ENCODE measurements at regions not wholly inside any gene's neighbourhood (a gene's known extent, or its start where the extent isn't known, plus 50 kb on each side); places are given as distances from the start of the nearest gene placed in this dataset.
"Not testable (repeated sequence)": the region's sequence is repeated elsewhere in the genome, so short reads cannot be mapped to it uniquely, and the experiment has no call there.

DNA sequence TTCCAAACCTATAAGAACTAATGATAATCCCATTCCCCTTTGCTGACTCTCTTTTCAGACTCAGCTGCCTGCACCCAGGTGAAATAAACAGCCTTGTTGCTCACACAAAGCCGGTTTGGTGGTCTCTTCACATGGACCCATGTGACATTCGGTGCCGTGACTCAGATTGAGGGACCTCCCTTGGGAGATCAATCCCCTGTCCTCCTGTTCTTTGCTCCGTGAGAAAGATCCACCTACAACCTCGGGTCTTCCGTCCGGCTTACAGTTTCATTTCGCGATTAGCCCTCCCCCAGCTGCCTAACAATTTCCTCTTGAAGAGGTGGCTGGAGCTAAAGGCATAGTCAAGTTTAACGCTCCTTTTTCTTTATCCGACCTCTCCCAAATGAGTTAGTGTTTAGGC, 1324.0 kb downstream of the XPNPEP1 start:
- in situ Hi-C loops (cut with HindIII; ENCODE audit: low pct_unique_long_range_greater_than_20kb, low sequenced_read_pairs); H3K36me3 ChIP-seq (ENCODE audit: control insufficient read depth, insufficient read depth, low read length); H3K4me3 ChIP-seq (ENCODE audit: low read depth in 2 of 2, low read length in 2 of 2); H3K27ac ChIP-seq (ENCODE audit: low read length); DNase-seq (ENCODE audit: low read depth, low spot score); H3K4me1 ChIP-seq (ENCODE audit: control insufficient read depth, insufficient read depth, low read length); H3K27me3 ChIP-seq (ENCODE audit: control insufficient read depth, insufficient read depth, low read length); CTCF ChIA-PET; BruUV-seq (replicated peaks); H3K9me3 ChIP-seq (ENCODE audit: control insufficient read depth, insufficient read depth, low read depth, low read length); ATAC-seq; POLR2A ChIA-PET; intact Hi-C loops (cut with micrococcal nuclease; ENCODE audit: unreplicated experiment): not testable (repeated sequence)

DNA sequence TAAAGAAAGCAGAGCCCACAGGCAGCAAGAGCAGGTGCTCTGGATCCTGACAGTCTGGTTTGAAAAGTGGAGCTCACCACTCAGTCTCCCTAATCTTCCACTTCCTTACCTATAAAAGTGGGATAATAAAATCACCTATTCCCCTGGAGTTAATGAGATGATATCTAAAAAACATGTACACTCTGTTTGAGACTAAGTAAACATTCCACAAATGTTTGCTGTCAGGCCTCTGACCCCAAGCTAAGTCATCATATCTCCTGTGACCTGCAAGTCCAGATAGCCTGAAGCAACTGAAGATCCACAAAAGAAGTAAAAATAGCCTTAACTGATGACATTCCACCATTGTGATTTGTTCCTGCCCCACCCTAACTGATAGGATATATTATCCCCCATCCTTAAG, 1324.5 kb downstream of the XPNPEP1 start:
- TF ChIP-seq POLR2AphosphoS5 (IDR thresholded peaks at IDR 0.05; ENCODE audit: low read depth, low read length) (no peak), SIN3A (IDR thresholded peaks at IDR 0.05; ENCODE audit: borderline replicate concordance, insufficient read depth, low read depth, low read length) (no peak), TCF7L2 (IDR thresholded peaks at IDR 0.05; ENCODE audit: low read depth, low read length) (no peak)
- TF ChIP-seq, protein P1, sequence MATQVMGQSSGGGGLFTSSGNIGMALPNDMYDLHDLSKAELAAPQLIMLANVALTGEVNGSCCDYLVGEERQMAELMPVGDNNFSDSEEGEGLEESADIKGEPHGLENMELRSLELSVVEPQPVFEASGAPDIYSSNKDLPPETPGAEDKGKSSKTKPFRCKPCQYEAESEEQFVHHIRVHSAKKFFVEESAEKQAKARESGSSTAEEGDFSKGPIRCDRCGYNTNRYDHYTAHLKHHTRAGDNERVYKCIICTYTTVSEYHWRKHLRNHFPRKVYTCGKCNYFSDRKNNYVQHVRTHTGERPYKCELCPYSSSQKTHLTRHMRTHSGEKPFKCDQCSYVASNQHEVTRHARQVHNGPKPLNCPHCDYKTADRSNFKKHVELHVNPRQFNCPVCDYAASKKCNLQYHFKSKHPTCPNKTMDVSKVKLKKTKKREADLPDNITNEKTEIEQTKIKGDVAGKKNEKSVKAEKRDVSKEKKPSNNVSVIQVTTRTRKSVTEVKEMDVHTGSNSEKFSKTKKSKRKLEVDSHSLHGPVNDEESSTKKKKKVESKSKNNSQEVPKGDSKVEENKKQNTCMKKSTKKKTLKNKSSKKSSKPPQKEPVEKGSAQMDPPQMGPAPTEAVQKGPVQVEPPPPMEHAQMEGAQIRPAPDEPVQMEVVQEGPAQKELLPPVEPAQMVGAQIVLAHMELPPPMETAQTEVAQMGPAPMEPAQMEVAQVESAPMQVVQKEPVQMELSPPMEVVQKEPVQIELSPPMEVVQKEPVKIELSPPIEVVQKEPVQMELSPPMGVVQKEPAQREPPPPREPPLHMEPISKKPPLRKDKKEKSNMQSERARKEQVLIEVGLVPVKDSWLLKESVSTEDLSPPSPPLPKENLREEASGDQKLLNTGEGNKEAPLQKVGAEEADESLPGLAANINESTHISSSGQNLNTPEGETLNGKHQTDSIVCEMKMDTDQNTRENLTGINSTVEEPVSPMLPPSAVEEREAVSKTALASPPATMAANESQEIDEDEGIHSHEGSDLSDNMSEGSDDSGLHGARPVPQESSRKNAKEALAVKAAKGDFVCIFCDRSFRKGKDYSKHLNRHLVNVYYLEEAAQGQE (IDR thresholded peaks at IDR 0.05; ENCODE audit: insufficient read depth in 1 of 2, low read depth in 2 of 2, low read length in 1 of 2) = no peak
- TF ChIP-seq, protein P2, sequence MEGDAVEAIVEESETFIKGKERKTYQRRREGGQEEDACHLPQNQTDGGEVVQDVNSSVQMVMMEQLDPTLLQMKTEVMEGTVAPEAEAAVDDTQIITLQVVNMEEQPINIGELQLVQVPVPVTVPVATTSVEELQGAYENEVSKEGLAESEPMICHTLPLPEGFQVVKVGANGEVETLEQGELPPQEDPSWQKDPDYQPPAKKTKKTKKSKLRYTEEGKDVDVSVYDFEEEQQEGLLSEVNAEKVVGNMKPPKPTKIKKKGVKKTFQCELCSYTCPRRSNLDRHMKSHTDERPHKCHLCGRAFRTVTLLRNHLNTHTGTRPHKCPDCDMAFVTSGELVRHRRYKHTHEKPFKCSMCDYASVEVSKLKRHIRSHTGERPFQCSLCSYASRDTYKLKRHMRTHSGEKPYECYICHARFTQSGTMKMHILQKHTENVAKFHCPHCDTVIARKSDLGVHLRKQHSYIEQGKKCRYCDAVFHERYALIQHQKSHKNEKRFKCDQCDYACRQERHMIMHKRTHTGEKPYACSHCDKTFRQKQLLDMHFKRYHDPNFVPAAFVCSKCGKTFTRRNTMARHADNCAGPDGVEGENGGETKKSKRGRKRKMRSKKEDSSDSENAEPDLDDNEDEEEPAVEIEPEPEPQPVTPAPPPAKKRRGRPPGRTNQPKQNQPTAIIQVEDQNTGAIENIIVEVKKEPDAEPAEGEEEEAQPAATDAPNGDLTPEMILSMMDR (IDR thresholded peaks at IDR 0.05) = no peak
- in situ Hi-C loops (cut with HindIII; ENCODE audit: low pct_unique_long_range_greater_than_20kb, low sequenced_read_pairs) (no loop called here), intact Hi-C loops (cut with micrococcal nuclease; ENCODE audit: unreplicated experiment) (no loop called here)
- Histone ChIP-seq H3K27me3 (ENCODE audit: control insufficient read depth, insufficient read depth, low read length) (no peaks in the 10 kb centered on the region), H3K36me3 (ENCODE audit: control insufficient read depth, insufficient read depth, low read length) (no peaks in the 10 kb centered on the region), H3K4me1 (ENCODE audit: control insufficient read depth, insufficient read depth, low read length) (no peaks in the 10 kb centered on the region), H3K9me3 (ENCODE audit: control insufficient read depth, insufficient read depth, low read depth, low read length) (no peaks in the 10 kb centered on the region), H3K4me3 (ENCODE audit: low read depth in 2 of 2, low read length in 2 of 2) (no peak overlapping the region), H3K27ac (ENCODE audit: low read length) (no peak overlapping the region)
- ChIA-PET CTCF (no interaction called here), POLR2A (no interaction called here)
- no peak; the same call in 1 of the 2 replicates for ATAC-seq
- DNase-seq (ENCODE audit: low read depth, low spot score) = no peak
- no TSS peak for BruUV-seq (replicated peaks)

DNA sequence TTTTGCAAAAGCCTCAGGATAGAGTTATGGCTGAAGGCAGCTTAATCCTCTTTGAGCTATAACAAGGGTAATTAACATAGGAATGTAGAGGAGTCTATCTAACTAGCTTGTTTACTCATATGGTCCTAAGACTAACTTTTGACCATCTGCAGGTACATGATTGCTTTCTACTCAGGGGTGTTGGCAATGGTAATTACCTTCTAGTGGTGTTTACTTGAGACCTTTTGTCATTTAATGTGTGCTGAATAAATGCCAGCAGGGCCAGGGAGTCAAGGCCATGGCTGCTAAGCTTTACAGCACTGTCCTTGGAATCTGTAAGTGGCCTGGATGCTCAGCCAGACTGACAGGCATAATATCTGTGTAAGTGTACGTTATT, 1325.0 kb downstream of the XPNPEP1 start:
- DNase-seq (ENCODE audit: low read depth, low spot score) (no peak), ATAC-seq (no peak)
- BruUV-seq (replicated peaks) = no TSS peak
- intact Hi-C loops (cut with micrococcal nuclease; ENCODE audit: unreplicated experiment) = no loop called here
- no peaks in the 10 kb centered on the region for H3K36me3 ChIP-seq (ENCODE audit: control insufficient read depth, insufficient read depth, low read length)
- in situ Hi-C loops (cut with HindIII; ENCODE audit: low pct_unique_long_range_greater_than_20kb, low sequenced_read_pairs) = no loop called here
- no peak overlapping the region for H3K4me3 ChIP-seq (ENCODE audit: low read depth in 2 of 2, low read length in 2 of 2)
- no peaks in the 10 kb centered on the region for H3K9me3 ChIP-seq (ENCODE audit: control insufficient read depth, insufficient read depth, low read depth, low read length)
- no peaks in the 10 kb centered on the region for H3K4me1 ChIP-seq (ENCODE audit: control insufficient read depth, insufficient read depth, low read length)
- TF ChIP-seq, protein P1 (IDR thresholded peaks at IDR 0.05; ENCODE audit: insufficient read depth in 1 of 2, low read depth in 2 of 2, low read length in 1 of 2) = no peak
- TF ChIP-seq, protein P2 (IDR thresholded peaks at IDR 0.05) = no peak
- CTCF ChIA-PET = no interaction called here
- H3K27me3 ChIP-seq (ENCODE audit: control insufficient read depth, insufficient read depth, low read length) = no peaks in the 10 kb centered on the region
- POLR2A ChIA-PET = no interaction called here
- H3K27ac ChIP-seq (ENCODE audit: low read length) = no peak overlapping the region

Data from Panc1 (cell line).